Astrocyte (in vitro differentiated cells and primary cell): ENCODE measurements at regions not wholly inside any gene's neighbourhood (a gene's known extent, or its start where the extent isn't known, plus 50 kb on each side); places are given as distances from the start of the nearest gene placed in this dataset.

ENCODE experiments used
- EZH2 ChIP-seq: IDR thresholded peaks from 2 replicates; pipeline ENCODE4 v1.6.1; 2012; ENCODE audit warnings: mild to moderate bottlenecking, low read length, inconsistent platforms; ENCODE audit not compliant: insufficient read depth
- TF ChIP-seq, protein P1 (sequence below): IDR thresholded peaks from 2 replicates; pipeline ENCODE4 v1.5.1; 2011; ENCODE audit warnings: low read depth, mild to moderate bottlenecking, inconsistent platforms, low read length, moderate library complexity; ENCODE audit not compliant: insufficient read depth

DNA sequence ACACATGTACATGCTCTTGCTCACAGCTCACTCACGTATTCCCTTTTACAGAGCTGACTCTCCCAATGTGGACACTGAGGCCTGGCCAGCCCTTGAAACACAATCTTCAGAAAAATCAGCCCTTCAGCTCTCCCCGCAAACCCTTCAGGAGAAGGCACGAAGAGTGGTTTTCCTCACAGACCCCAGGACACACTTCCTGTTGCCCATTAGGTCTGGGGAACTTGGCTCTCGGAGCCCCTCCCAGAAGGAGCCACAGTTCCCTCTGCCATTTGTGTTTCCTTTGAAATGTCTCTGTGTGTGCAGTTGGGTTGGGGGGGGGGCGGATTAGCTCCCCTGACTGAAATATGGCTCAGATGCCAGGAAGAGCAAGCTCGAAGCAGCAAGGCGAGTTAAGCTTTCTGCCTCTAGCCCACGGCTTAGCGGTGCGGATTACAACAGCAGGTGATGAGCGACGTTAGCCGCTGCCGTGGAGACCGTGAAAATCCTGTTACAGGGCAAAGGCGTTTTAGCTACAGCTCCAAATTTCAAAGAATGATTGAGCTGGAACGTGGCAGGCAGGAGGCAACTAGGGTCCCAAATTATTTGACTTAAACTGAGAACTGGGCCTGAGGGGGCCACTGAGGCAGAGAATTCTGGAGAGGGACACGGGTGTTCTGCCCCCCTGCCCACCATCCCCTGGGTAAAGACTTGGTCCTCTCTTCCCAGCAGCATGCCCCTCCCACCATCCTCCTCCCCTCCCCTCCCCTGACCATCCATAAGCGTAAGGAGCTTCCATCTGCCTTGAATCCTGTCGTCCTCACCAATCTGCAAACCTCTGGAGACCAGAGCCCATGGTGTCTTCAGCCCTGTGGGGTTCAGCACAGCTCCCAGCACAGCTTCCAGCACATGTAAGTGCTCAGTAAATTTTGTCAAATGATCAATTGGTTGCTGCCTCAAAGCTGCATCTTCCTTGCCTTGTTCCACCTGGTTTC lies 598.6 kb downstream of the BUD13 start:
- TF ChIP-seq, protein P1, sequence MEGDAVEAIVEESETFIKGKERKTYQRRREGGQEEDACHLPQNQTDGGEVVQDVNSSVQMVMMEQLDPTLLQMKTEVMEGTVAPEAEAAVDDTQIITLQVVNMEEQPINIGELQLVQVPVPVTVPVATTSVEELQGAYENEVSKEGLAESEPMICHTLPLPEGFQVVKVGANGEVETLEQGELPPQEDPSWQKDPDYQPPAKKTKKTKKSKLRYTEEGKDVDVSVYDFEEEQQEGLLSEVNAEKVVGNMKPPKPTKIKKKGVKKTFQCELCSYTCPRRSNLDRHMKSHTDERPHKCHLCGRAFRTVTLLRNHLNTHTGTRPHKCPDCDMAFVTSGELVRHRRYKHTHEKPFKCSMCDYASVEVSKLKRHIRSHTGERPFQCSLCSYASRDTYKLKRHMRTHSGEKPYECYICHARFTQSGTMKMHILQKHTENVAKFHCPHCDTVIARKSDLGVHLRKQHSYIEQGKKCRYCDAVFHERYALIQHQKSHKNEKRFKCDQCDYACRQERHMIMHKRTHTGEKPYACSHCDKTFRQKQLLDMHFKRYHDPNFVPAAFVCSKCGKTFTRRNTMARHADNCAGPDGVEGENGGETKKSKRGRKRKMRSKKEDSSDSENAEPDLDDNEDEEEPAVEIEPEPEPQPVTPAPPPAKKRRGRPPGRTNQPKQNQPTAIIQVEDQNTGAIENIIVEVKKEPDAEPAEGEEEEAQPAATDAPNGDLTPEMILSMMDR, result no peak
- no peak for TF ChIP-seq EZH2
